ENCODE measurements at regions not wholly inside any gene's neighbourhood (a gene's known extent, or its start where the extent isn't known, plus 50 kb on each side); places are given as distances from the start of the nearest gene placed in this dataset.

- Histone ChIP-seq H3K27me3 (ENCODE audit: control insufficient read depth in 4 of 4, insufficient read depth in 4 of 4, low read length in 3 of 4) (peaks cover 0 to 8% (median 0%) of the 10 kb centered on the region in 4 donors), H3K27ac (ENCODE audit: low read depth in 1 of 2, low read length in 2 of 2) (no peak overlapping the region), H3K4me1 (ENCODE audit: control insufficient read depth in 4 of 4, insufficient read depth in 4 of 4, low read length in 3 of 4) (no peaks in the 10 kb centered on the region), H3K4me3 (ENCODE audit: low read depth in 1 of 3, low read length in 3 of 3) (no peak overlapping the region), H3K9ac (ENCODE audit: low read depth in 1 of 2, low read length in 2 of 2) (no peak overlapping the region), H3K9me3 (ENCODE audit: control insufficient read depth in 4 of 4, low read length in 3 of 4) (no peaks in the 10 kb centered on the region), H3K36me3 (ENCODE audit: control insufficient read depth in 4 of 4, insufficient read depth in 3 of 4, low read depth in 1 of 4, low read length in 3 of 4) (no peaks in the 10 kb centered on the region)
- DNase-seq (ENCODE audit: low spot score) = no peak
- TF ChIP-seq YY1 (IDR thresholded peaks at IDR 0.05) (no peak), MAX (IDR thresholded peaks at IDR 0.05) (no peak), RAD21 (IDR thresholded peaks at IDR 0.05) (no peak), ATF3 (IDR thresholded peaks at IDR 0.05) (no peak), JUND (IDR thresholded peaks at IDR 0.05) (no peak), CTCF (IDR thresholded peaks at IDR 0.05; ENCODE audit: low read depth, low read length, missing input control) (no peak), GABPA (IDR thresholded peaks at IDR 0.05 in 1 of 2, conservative IDR thresholded peaks at IDR 0.05 in 1 of 2) (no peak), SP1 (IDR thresholded peaks at IDR 0.05) (no peak), HNF4G (IDR thresholded peaks at IDR 0.05) (no peak), FOXA2 (IDR thresholded peaks at IDR 0.05) (no peak), TAF1 (conservative IDR thresholded peaks at IDR 0.05) (no peak), REST (IDR thresholded peaks at IDR 0.05) (no peak), EGR1 (IDR thresholded peaks at IDR 0.05; ENCODE audit: low read depth in 2 of 2) (no peak), FOXA1 (IDR thresholded peaks at IDR 0.05) (no peak), RXRA (IDR thresholded peaks at IDR 0.05) (no peak), HNF4A (conservative IDR thresholded peaks at IDR 0.05) (no peak), NR2F2 (IDR thresholded peaks at IDR 0.05) (no peak)
- 28% methylated on average over 2 of the region's 2 CpGs for WGBS
Measured at GRCh38 chr11:92504534-92504933, 279.9 kb downstream of the FAT3 start.

GRCh38 chr11:92505689-92506088 is 281.1 kb downstream of the FAT3 start:
- TF ChIP-seq HNF4A (conservative IDR thresholded peaks at IDR 0.05) (no peak), MAX (IDR thresholded peaks at IDR 0.05) (no peak), JUND (IDR thresholded peaks at IDR 0.05) (no peak)
- no peak for DNase-seq (ENCODE audit: low spot score)
- WGBS = 88% methylated on average over 4 of the region's 4 CpGs

More at GRCh38 chr11:92505689-92506088, 281.1 kb downstream of the FAT3 start:
- no peak overlapping the region for H3K9ac ChIP-seq (ENCODE audit: low read depth in 1 of 2, low read length in 2 of 2)
- H3K4me1 ChIP-seq (ENCODE audit: control insufficient read depth in 4 of 4, insufficient read depth in 4 of 4, low read length in 3 of 4) = no peaks in the 10 kb centered on the region
- no peak overlapping the region for H3K27ac ChIP-seq (ENCODE audit: low read depth in 1 of 2, low read length in 2 of 2)
- H3K36me3 ChIP-seq (ENCODE audit: control insufficient read depth in 4 of 4, insufficient read depth in 3 of 4, low read depth in 1 of 4, low read length in 3 of 4) = no peaks in the 10 kb centered on the region
- no peaks in the 10 kb centered on the region for H3K9me3 ChIP-seq (ENCODE audit: control insufficient read depth in 4 of 4, low read length in 3 of 4)
- H3K27me3 ChIP-seq (ENCODE audit: control insufficient read depth in 4 of 4, insufficient read depth in 4 of 4, low read length in 3 of 4) = peaks cover 0 to 8% (median 0%) of the 10 kb centered on the region in 4 donors
- H3K4me3 ChIP-seq (ENCODE audit: low read depth in 1 of 3, low read length in 3 of 3) = no peak overlapping the region

Measured in liver (tissue), 8 donors.